Right lobe of liver (tissue), 6 donors: ENCODE measurements at regions not wholly inside any gene's neighbourhood (a gene's known extent, or its start where the extent isn't known, plus 50 kb on each side); places are given as distances from the start of the nearest gene placed in this dataset.

Experiments used
- ATAC-seq, 4 donors: fragments of 200-7000 bp; cut with Tn5 transposase; one replicate each; pipeline ENCODE4 v1.9.1; 2020; ENCODE audit warnings: mild to moderate bottlenecking in 4 of 4, moderate library complexity in 4 of 4
- DNase-seq, 3 donors: peaks; one replicate each; pipeline ENCODE4 v3.0.0-alpha.2; 2020
- H3K27ac ChIP-seq, 3 donors: fragments of 200-600 bp; one replicate each; pipeline ENCODE4 v1.8.0; 2022
- H3K27me3 ChIP-seq, 2 donors: fragments of 200-600 bp; one replicate each; pipeline ENCODE4 v1.8.0; 2022
- H3K36me3 ChIP-seq, 4 donors: fragments of 200-600 bp; sonication (generic) in 1 of 4; one replicate each; pipeline versions ENCODE4 v1.5.1 to v1.8.0; 2017 to 2022; ENCODE audit warnings: control low read depth in 1 of 4
- H3K4me1 ChIP-seq, 4 donors: fragments of 200-600 bp; sonication (generic) in 1 of 4; one replicate each; pipeline versions ENCODE4 v1.5.1 to v1.8.0; 2017 to 2022; ENCODE audit warnings: control low read depth in 1 of 4
- H3K4me3 ChIP-seq, 3 donors: fragments of 200-600 bp; one replicate each; pipeline ENCODE4 v1.8.0; 2022
- H3K9me3 ChIP-seq, 4 donors: fragments of 200-600 bp; sonication (generic) in 1 of 4; one replicate each; pipeline versions ENCODE4 v1.5.1 to v1.8.0; 2017 to 2022; ENCODE audit warnings: control low read depth in 1 of 4
- POLR2A ChIP-seq: fragments of 450-650 bp; IDR thresholded peaks from one replicate; pipeline ENCODE4 v1.6.1; 2017; ENCODE audit warnings: antibody characterized with exemption, mild to moderate bottlenecking
- WGBS: methylation state at CpG from one replicate; pipeline ENCODE4 v1.1.6; 2018; ENCODE audit warnings: low coverage, low lambda C conversion rate; ENCODE audit not compliant: insufficient coverage; ENCODE audit errors: missing lambda C conversion rate; 5-methylcytosine and 5-hydroxymethylcytosine counted together
- intact Hi-C, 2 donors: fragments of 100-400 bp; cut with DNase I; formaldehyde crosslinking; loops; one replicate each; pipeline versions ENCODE4 v1.11.2 to v1.14.1; 2022
- TF ChIP-seq, protein P1 (sequence below), 4 donors: fragments of 200-600 bp in 3 of 4; fragments of 450-650 bp in 1 of 4; IDR thresholded peaks; one replicate each; pipeline versions ENCODE4 v1.5.1 to v1.8.0; 2016 to 2022; ENCODE audit warnings: antibody characterized with exemption in 4 of 4, mild to moderate bottlenecking in 2 of 4
- donor health status: DM: no; HTN: yes; CAD: no.
- donor health status: DM: no; HTN: no; CAD: no.
- donor health status: DM: no; HTN: no; CAD: no.
- donor health status: DM: no; HTN: yes; CAD: no.
- donor health status: DM: no; HTN: yes; CAD: no.

DNA sequence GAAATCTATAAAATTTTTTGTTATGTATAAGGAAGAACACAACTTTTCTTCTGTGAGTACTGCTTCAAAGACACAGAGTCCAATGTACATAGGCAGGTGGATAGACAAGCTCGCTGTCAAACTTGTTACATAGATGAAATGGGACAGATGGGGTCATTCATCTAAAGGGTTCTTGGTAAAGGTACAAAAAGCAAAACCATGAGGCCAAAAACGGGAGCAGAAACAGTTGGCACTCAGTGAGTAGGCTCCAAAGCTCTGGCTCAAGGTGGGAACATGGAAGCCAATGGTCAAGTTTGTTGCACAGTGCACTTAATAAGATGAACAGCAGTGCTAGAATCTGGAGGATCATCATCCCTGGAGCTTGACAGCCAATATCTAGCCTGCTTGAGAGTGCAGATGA, 979.0 kb upstream of the EEF2KMT start:
- Histone ChIP-seq H3K9me3 (no peaks in the 10 kb centered on the region), H3K4me1 (no peaks in the 10 kb centered on the region), H3K36me3 (no peaks in the 10 kb centered on the region), H3K27ac (no peak overlapping the region), H3K4me3 (no peak overlapping the region), H3K27me3 (no peaks in the 10 kb centered on the region)
- no peak for ATAC-seq
- no peak for DNase-seq
- intact Hi-C loops, result no loop called here
- TF ChIP-seq, protein P1, sequence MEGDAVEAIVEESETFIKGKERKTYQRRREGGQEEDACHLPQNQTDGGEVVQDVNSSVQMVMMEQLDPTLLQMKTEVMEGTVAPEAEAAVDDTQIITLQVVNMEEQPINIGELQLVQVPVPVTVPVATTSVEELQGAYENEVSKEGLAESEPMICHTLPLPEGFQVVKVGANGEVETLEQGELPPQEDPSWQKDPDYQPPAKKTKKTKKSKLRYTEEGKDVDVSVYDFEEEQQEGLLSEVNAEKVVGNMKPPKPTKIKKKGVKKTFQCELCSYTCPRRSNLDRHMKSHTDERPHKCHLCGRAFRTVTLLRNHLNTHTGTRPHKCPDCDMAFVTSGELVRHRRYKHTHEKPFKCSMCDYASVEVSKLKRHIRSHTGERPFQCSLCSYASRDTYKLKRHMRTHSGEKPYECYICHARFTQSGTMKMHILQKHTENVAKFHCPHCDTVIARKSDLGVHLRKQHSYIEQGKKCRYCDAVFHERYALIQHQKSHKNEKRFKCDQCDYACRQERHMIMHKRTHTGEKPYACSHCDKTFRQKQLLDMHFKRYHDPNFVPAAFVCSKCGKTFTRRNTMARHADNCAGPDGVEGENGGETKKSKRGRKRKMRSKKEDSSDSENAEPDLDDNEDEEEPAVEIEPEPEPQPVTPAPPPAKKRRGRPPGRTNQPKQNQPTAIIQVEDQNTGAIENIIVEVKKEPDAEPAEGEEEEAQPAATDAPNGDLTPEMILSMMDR (IDR thresholded peaks at IDR 0.05), result no peak
- TF ChIP-seq POLR2A, result no peak
- 35% methylated on average over 2 of the region's 2 CpGs for WGBS

DNA sequence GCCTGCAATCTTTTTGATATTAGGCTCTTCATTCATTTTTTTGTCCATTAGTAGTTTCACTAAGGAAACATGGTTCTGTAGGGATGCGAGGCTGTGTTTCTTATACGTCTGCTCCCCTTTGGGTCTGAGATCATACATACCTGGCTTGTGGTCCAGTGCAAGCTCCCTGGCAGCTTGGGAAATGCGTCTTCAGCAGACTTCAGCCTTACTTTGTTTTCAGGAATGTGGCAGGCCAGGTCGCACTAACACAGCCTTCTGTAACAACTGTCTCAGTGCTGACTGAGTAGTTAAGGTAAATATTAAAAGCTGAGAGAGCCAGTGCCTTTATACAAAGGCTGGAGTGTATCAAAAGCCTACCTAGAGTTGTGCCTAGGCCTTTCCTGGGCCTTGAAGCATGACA, 970.5 kb upstream of the EEF2KMT start:
- Histone ChIP-seq H3K9me3 (no peaks in the 10 kb centered on the region), H3K27ac (no peak overlapping the region), H3K36me3 (no peaks in the 10 kb centered on the region), H3K4me1 (no peaks in the 10 kb centered on the region), H3K27me3 (no peaks in the 10 kb centered on the region), H3K4me3 (no peak overlapping the region)
- TF ChIP-seq, protein P1 (IDR thresholded peaks at IDR 0.05), result no peak
- TF ChIP-seq POLR2A, result no peak
- no peak for DNase-seq
- ATAC-seq, result no peak
- WGBS, result 21% methylated on average over 3 of the region's 4 CpGs
- intact Hi-C loops, result no loop called here

DNA sequence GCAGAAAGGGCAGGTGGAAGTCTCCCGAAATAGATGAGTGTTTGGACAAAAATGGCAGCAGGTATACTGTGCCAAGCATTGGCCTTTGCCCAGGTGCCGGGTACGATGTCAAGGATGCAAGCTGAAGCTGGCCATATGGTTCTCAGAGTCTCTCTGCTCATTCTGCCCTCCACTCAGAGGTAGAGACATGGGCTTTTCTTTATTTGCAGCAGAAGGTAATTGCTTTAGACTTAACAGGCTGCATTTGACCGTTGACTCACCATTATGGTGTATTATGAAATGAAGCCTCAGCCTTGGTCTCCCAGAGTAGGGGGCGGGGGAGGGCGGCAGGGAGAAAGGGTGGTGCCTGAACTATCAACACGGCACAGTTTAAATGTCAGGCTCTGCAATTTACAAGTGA, 969.1 kb upstream of the EEF2KMT start:
- intact Hi-C loops, result no loop called here
- 36% methylated on average over 6 of the region's 7 CpGs for WGBS

DNA sequence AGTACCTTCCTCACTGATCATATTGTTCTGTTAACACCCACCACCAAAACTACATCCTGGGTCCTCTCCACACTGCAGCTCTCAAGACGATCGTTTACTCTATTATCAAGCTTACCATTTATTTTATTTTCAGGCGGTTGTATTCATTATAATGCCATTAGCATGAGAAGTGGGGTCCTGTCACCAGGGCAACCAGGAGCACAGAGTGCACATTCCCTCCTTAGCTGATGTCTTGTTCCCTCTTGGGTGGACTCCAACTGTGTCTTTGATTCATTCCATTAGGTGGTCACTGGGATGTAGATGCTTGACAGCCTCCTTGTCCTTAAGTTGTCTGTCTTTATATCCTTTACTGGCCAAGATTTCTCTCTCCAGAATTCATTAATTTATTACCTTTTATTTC, 965.9 kb upstream of the EEF2KMT start:
- H3K27ac ChIP-seq, result no peak overlapping the region
- TF ChIP-seq, protein P1 (IDR thresholded peaks at IDR 0.05), result no peak
- no peak for TF ChIP-seq POLR2A
- no peak for DNase-seq
- no peaks in the 10 kb centered on the region for H3K4me1 ChIP-seq
- H3K9me3 ChIP-seq, result no peaks in the 10 kb centered on the region
- H3K36me3 ChIP-seq, result no peaks in the 10 kb centered on the region
- no peak for ATAC-seq
- H3K27me3 ChIP-seq, result no peaks in the 10 kb centered on the region
- 46% methylated on average over 3 of the region's 3 CpGs for WGBS
- intact Hi-C loops, result no loop called here
- H3K4me3 ChIP-seq, result no peak overlapping the region

More for the DNA sequence above, 969.1 kb upstream of the EEF2KMT start:
- no peak for TF ChIP-seq POLR2A
- TF ChIP-seq, protein P1 (IDR thresholded peaks at IDR 0.05), result no peak
- Histone ChIP-seq H3K4me1 (no peaks in the 10 kb centered on the region), H3K27me3 (no peaks in the 10 kb centered on the region), H3K9me3 (no peaks in the 10 kb centered on the region), H3K27ac (no peak overlapping the region), H3K4me3 (no peak overlapping the region), H3K36me3 (no peaks in the 10 kb centered on the region)
- DNase-seq (no peak), ATAC-seq (no peak)

DNA sequence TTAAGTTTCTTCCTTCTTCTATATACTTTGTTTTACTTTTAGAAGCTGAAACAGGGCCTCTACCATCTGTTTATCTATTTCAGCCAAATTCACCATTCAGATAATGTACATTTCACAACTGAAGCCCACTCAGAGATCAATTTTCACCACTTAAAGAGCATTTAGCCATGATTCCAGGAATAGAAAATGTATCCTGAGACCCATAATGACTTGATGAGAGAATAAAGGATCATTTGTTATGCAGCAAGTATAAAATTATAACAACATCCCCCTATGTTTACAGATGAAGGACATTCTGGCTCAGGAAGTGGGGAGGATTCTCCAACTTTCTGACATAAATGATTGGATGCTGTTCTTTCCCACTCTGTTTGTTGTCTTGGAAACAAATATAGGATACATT, 962.1 kb upstream of the EEF2KMT start:
- no peaks in the 10 kb centered on the region for H3K27me3 ChIP-seq
- no peaks in the 10 kb centered on the region for H3K9me3 ChIP-seq
- ATAC-seq (no peak), DNase-seq (no peak)
- intact Hi-C loops, result no loop called here
- H3K27ac ChIP-seq, result no peak overlapping the region
- no peaks in the 10 kb centered on the region for H3K36me3 ChIP-seq
- no peaks in the 10 kb centered on the region for H3K4me1 ChIP-seq
- no peak for TF ChIP-seq POLR2A
- TF ChIP-seq, protein P1 (IDR thresholded peaks at IDR 0.05), result no peak
- H3K4me3 ChIP-seq, result no peak overlapping the region
